CD4-positive, alpha-beta T cell (primary cell): ENCODE measurements at regions not wholly inside any gene's neighbourhood (a gene's known extent, or its start where the extent isn't known, plus 50 kb on each side); places are given as distances from the start of the nearest gene placed in this dataset.

Experiments
- ATAC-seq: fragments of 200-7000 bp; cut with Tn5 transposase; one replicate; pipeline ENCODE4 v1.10.0; 2022; ENCODE audit warnings: mild to moderate bottlenecking; ENCODE audit not compliant: poor library complexity
- CTCF ChIA-PET: fragments of 350-600 bp; sonication (Branson Sonifier 250); formaldehyde crosslinking; loops from one replicate; lab custom pipeline; 2021; ENCODE audit warnings: antibody characterized with exemption, inconsistent platforms; lab: Charles Lee
- POLR2A ChIA-PET: fragments of 350-600 bp; sonication (Branson Sonifier 250); formaldehyde crosslinking; loops from one replicate; lab custom pipeline; 2021; ENCODE audit warnings: antibody characterized with exemption, inconsistent platforms; lab: Charles Lee
- DNase-seq, 14 experiments: peaks; one replicate each; pipeline ENCODE4 v3.0.0-alpha.2; 2013 to 2020; ENCODE audit warnings: mixed read lengths in 2 of 14
- H3K27ac ChIP-seq, 2 donors: one replicate each; pipeline versions ENCODE4 v1.5.1 to v1.7.0; 2013; ENCODE audit warnings: low read length in 2 of 2, low read depth in 1 of 2, mild to moderate bottlenecking in 1 of 2
- H3K27me3 ChIP-seq, 2 experiments: 1 replicate in 1 of 2; 2 replicates in 1 of 2; pipeline versions ENCODE4 v1.6.1 to v1.7.0; 2013; ENCODE audit warnings: low read length in 2 of 2, control low read depth in 1 of 2, mild to moderate bottlenecking in 1 of 2, moderate library complexity in 1 of 2; ENCODE audit not compliant: insufficient read depth in 2 of 2, control insufficient read depth in 1 of 2
- H3K36me3 ChIP-seq: one replicate; pipeline ENCODE4 v1.6.1; 2013; ENCODE audit warnings: low read length, control low read depth; ENCODE audit not compliant: insufficient read depth
- H3K4me1 ChIP-seq: one replicate; pipeline ENCODE4 v1.6.1; 2013; ENCODE audit warnings: low read length, control low read depth; ENCODE audit not compliant: insufficient read depth
- H3K4me3 ChIP-seq: one replicate; pipeline ENCODE4 v1.5.1; 2013; ENCODE audit warnings: mild to moderate bottlenecking, low read length, moderate library complexity
- H3K9me3 ChIP-seq, 2 experiments: 1 replicate in 1 of 2; 2 replicates in 1 of 2; pipeline versions ENCODE4 v1.6.1 to v1.7.0; 2013; ENCODE audit warnings: low read length in 2 of 2, mild to moderate bottlenecking in 2 of 2, control low read depth in 1 of 2, moderate library complexity in 1 of 2; ENCODE audit not compliant: control insufficient read depth in 1 of 2, insufficient read depth in 1 of 2
- H3K27ac Mint-ChIP-seq: one replicate; pipeline ENCODE4 v1.8.0; 2020; ENCODE audit warnings: mixed read lengths
- H3K27me3 Mint-ChIP-seq: one replicate; pipeline ENCODE4 v1.8.0; 2021; ENCODE audit warnings: mixed read lengths
- H3K36me3 Mint-ChIP-seq: one replicate; pipeline ENCODE4 v1.8.0; 2021; ENCODE audit warnings: low read depth, mixed read lengths
- H3K4me1 Mint-ChIP-seq: one replicate; pipeline ENCODE4 v1.8.0; 2021; ENCODE audit warnings: low read depth, mixed read lengths
- H3K4me3 Mint-ChIP-seq: one replicate; pipeline ENCODE4 v1.8.0; 2020; ENCODE audit warnings: mild to moderate bottlenecking, mixed read lengths
- H3K9me3 Mint-ChIP-seq: one replicate; pipeline ENCODE4 v1.8.0; 2020; ENCODE audit warnings: mixed read lengths
- CTCF ChIP-seq: fragments of 200-600 bp; IDR thresholded peaks from one replicate; pipeline ENCODE4 v1.8.0; 2022; ENCODE audit warnings: antibody characterized with exemption, mild to moderate bottlenecking
- intact Hi-C, 2 experiments: fragments of 100-400 bp; cut with DNase I in 1 of 2; cut with micrococcal nuclease in 1 of 2; formaldehyde crosslinking; loops; one replicate each; pipeline versions ENCODE4 v1.15.1 to v1.9.0; 2023 to 2025; cut with DNase I, micrococcal nuclease

- H3K9me3 Mint-ChIP-seq, result no peaks in the 10 kb centered on the region
- CTCF ChIA-PET, result no interaction called here
- Histone ChIP-seq H3K4me3 (no peak overlapping the region), H3K9me3 (peaks cover 0 to 4% of the 10 kb centered on the region in 2 experiments), H3K27me3 (peaks cover 0 to 2% of the 10 kb centered on the region in 2 experiments), H3K4me1 (no peaks in the 10 kb centered on the region), H3K27ac (no peak overlapping the region), H3K36me3 (no peaks in the 10 kb centered on the region)
- TF ChIP-seq CTCF, result no peak
- H3K36me3 Mint-ChIP-seq, result no peaks in the 10 kb centered on the region
- POLR2A ChIA-PET, result no interaction called here
- no peaks in the 10 kb centered on the region for H3K27me3 Mint-ChIP-seq
- no peak overlapping the region for H3K4me3 Mint-ChIP-seq
- ATAC-seq, result no peak
- no peaks in the 10 kb centered on the region for H3K4me1 Mint-ChIP-seq
- no peak overlapping the region for H3K27ac Mint-ChIP-seq
- intact Hi-C loops, result no loop called here
- DNase-seq, result no peak
Measured at GRCh38 chr2:72015266-72015665, 132.4 kb downstream of the CYP26B1 start.

- peaks cover 0 to 2% of the 10 kb centered on the region in 2 experiments for H3K27me3 ChIP-seq
- H3K9me3 ChIP-seq, result peaks cover 0 to 4% of the 10 kb centered on the region in 2 experiments
- no peaks in the 10 kb centered on the region for H3K36me3 ChIP-seq
- H3K4me3 ChIP-seq, result no peak overlapping the region
- intact Hi-C loops, result no loop called here
- Mint-ChIP-seq H3K4me3 (no peak overlapping the region), H3K9me3 (no peaks in the 10 kb centered on the region), H3K27me3 (no peaks in the 10 kb centered on the region), H3K4me1 (no peaks in the 10 kb centered on the region), H3K36me3 (no peaks in the 10 kb centered on the region), H3K27ac (no peak overlapping the region)
- DNase-seq (no peak), ATAC-seq (no peak)
- no peak for TF ChIP-seq CTCF
- CTCF ChIA-PET, result no interaction called here
- POLR2A ChIA-PET, result no interaction called here
- no peaks in the 10 kb centered on the region for H3K4me1 ChIP-seq
- H3K27ac ChIP-seq, result no peak overlapping the region
Measured at GRCh38 chr2:72014831-72015230, 132.8 kb downstream of the CYP26B1 start.

GRCh38 chr2:72013726-72014125, 133.9 kb downstream of the CYP26B1 start:
- no peak for ATAC-seq
- intact Hi-C loops, result no loop called here
- CTCF ChIA-PET, result no interaction called here
- no peaks in the 10 kb centered on the region for H3K9me3 Mint-ChIP-seq
- H3K9me3 ChIP-seq, result peaks cover 0 to 4% of the 10 kb centered on the region in 2 experiments
- no peak overlapping the region for H3K4me3 Mint-ChIP-seq
- H3K4me1 Mint-ChIP-seq, result no peaks in the 10 kb centered on the region
- no peak overlapping the region for H3K27ac ChIP-seq
- H3K4me3 ChIP-seq, result no peak overlapping the region
- no peaks in the 10 kb centered on the region for H3K4me1 ChIP-seq
- TF ChIP-seq CTCF, result no peak
- no peak for DNase-seq
- no peaks in the 10 kb centered on the region for H3K36me3 ChIP-seq
- peaks cover 0 to 2% of the 10 kb centered on the region in 2 experiments for H3K27me3 ChIP-seq
- H3K27ac Mint-ChIP-seq, result no peak overlapping the region
- POLR2A ChIA-PET, result no interaction called here
- no peaks in the 10 kb centered on the region for H3K36me3 Mint-ChIP-seq
- no peaks in the 10 kb centered on the region for H3K27me3 Mint-ChIP-seq
